Activated CD4-positive, alpha-beta T cell treated with anti-CD3 and anti-CD28 coated beads, Interleukin-2, amount 50 U/mL, for 48 hours (primary cell): ENCODE measurements at regions not wholly inside any gene's neighbourhood (a gene's known extent, or its start where the extent isn't known, plus 50 kb on each side); places are given as distances from the start of the nearest gene placed in this dataset.
"Not testable (repeated sequence)": the region's sequence is repeated elsewhere in the genome, so short reads cannot be mapped to it uniquely, and the experiment has no call there.

Source experiments
- DNase-seq, 2 experiments: peaks; one replicate each; pipeline ENCODE4 v3.0.0-alpha.2; 2020

- DNase-seq = no peak
Observed at GRCh38 chr3:17820704-17821103, 78.3 kb upstream of the TBC1D5 start.

GRCh38 chr3:17820275-17820674 is 77.8 kb upstream of the TBC1D5 start:
- no peak for DNase-seq

- not testable (repeated sequence) for DNase-seq
Observed at GRCh38 chr3:17817973-17818372, 75.5 kb upstream of the TBC1D5 start.

GRCh38 chr3:17817545-17817944 is 75.1 kb upstream of the TBC1D5 start:
- no peak for DNase-seq

GRCh38 chr3:17816839-17817238 is 74.4 kb upstream of the TBC1D5 start:
- DNase-seq = not testable (repeated sequence)

- DNase-seq = not testable (repeated sequence)
Observed at GRCh38 chr3:17812328-17812727, 69.9 kb upstream of the TBC1D5 start.

GRCh38 chr3:17811646-17812045 is 69.2 kb upstream of the TBC1D5 start:
- DNase-seq = no peak

- no peak for DNase-seq
Observed at GRCh38 chr3:17810759-17811158, 68.3 kb upstream of the TBC1D5 start.

- DNase-seq = no peak
Observed at GRCh38 chr3:17808994-17809393, 66.6 kb upstream of the TBC1D5 start.

- DNase-seq = no peak
Observed at GRCh38 chr3:17806876-17807275, 64.4 kb upstream of the TBC1D5 start.

GRCh38 chr3:17806201-17806600 is 63.8 kb upstream of the TBC1D5 start:
- no peak for DNase-seq

- no peak for DNase-seq
Observed at GRCh38 chr3:17805461-17805940, 63.1 kb upstream of the TBC1D5 start.

- no peak for DNase-seq
Observed at GRCh38 chr3:17802950-17803349, 60.5 kb upstream of the TBC1D5 start.

GRCh38 chr3:17801131-17801530 is 58.7 kb upstream of the TBC1D5 start:
- no peak for DNase-seq

- DNase-seq = no peak
Observed at GRCh38 chr3:17800232-17800631, 57.8 kb upstream of the TBC1D5 start.

GRCh38 chr3:17799312-17799711 is 56.9 kb upstream of the TBC1D5 start:
- DNase-seq = no peak

- DNase-seq = no peak
Observed at GRCh38 chr3:17798000-17798399, 55.6 kb upstream of the TBC1D5 start.

GRCh38 chr3:17795711-17796110 is 53.3 kb upstream of the TBC1D5 start:
- no peak for DNase-seq

GRCh38 chr3:17795280-17795679 is 52.8 kb upstream of the TBC1D5 start:
- no peak for DNase-seq

- DNase-seq = no peak
Observed at GRCh38 chr3:17793542-17794195, 51.2 kb upstream of the TBC1D5 start.
